Endodermal cell (in vitro differentiated cells): ENCODE measurements at regions not wholly inside any gene's neighbourhood (a gene's known extent, or its start where the extent isn't known, plus 50 kb on each side); places are given as distances from the start of the nearest gene placed in this dataset.

Source experiments
- DNase-seq: peaks from one replicate; pipeline ENCODE4 v3.0.0-alpha.2; 2017
- H3K27ac ChIP-seq: 2 replicates; pipeline ENCODE4 v1.5.1; 2013; ENCODE audit warnings: mild to moderate bottlenecking, low read depth, low read length, moderate library complexity
- H3K27me3 ChIP-seq: 2 replicates; pipeline ENCODE4 v1.6.1; 2013; ENCODE audit warnings: mild to moderate bottlenecking, low read length, moderate library complexity; ENCODE audit not compliant: insufficient read depth, control insufficient read depth, poor library complexity, severe bottlenecking
- H3K36me3 ChIP-seq: 2 replicates; pipeline ENCODE4 v1.7.0; 2013; ENCODE audit warnings: mild to moderate bottlenecking, low read length, moderate library complexity; ENCODE audit not compliant: control insufficient read depth, insufficient read depth
- H3K4me1 ChIP-seq: one replicate; pipeline ENCODE4 v1.7.0; 2013; ENCODE audit warnings: low read length; ENCODE audit not compliant: control insufficient read depth, insufficient read depth
- H3K4me3 ChIP-seq: 2 replicates; pipeline ENCODE4 v1.5.1; 2013; ENCODE audit warnings: mild to moderate bottlenecking, low read length, moderate library complexity
- H3K9ac ChIP-seq: 2 replicates; pipeline ENCODE4 v1.6.1; 2013; ENCODE audit warnings: mild to moderate bottlenecking, low read length, moderate library complexity; ENCODE audit not compliant: poor library complexity, severe bottlenecking; ENCODE audit errors: extremely low read depth
- H3K9me3 ChIP-seq: 2 replicates; pipeline ENCODE4 v1.6.1; 2013; ENCODE audit warnings: mild to moderate bottlenecking, low read length, moderate library complexity; ENCODE audit not compliant: control insufficient read depth
- H3K27ac Mint-ChIP-seq: 2 replicates; pipeline ENCODE4 v1.8.0; 2020; ENCODE audit warnings: mixed read lengths
- H3K27me3 Mint-ChIP-seq: 2 replicates; pipeline ENCODE4 v1.8.0; 2021; ENCODE audit warnings: mild to moderate bottlenecking, mixed read lengths; ENCODE audit not compliant: insufficient read depth
- H3K36me3 Mint-ChIP-seq: 2 replicates; pipeline ENCODE4 v1.8.0; 2020; ENCODE audit warnings: low read depth, mixed read lengths
- H3K4me1 Mint-ChIP-seq: 2 replicates; pipeline ENCODE4 v1.8.0; 2020; ENCODE audit warnings: mixed read lengths
- H3K4me3 Mint-ChIP-seq: 2 replicates; pipeline ENCODE4 v1.8.0; 2020; ENCODE audit warnings: mild to moderate bottlenecking, moderate library complexity, mixed read lengths
- H3K9me3 Mint-ChIP-seq: 2 replicates; pipeline ENCODE4 v1.8.0; 2020; ENCODE audit warnings: mild to moderate bottlenecking, mixed read lengths
- WGBS, 2 experiments: methylation state at CpG; one replicate each; pipeline versions ENCODE4 v1.1.5 to v1.1.7; 2013; ENCODE audit warnings: missing lambda C conversion rate in 2 of 2, mixed read lengths in 1 of 2; ENCODE audit not compliant: insufficient coverage in 1 of 2, insufficient read length in 1 of 2; 5-methylcytosine and 5-hydroxymethylcytosine counted together
- TF ChIP-seq, protein P1 (sequence below): fragments of 200-600 bp; sonication (generic); conservative IDR thresholded peaks from 2 replicates; pipeline ENCODE4 v1.5.0; 2021; ENCODE audit warnings: antibody characterized with exemption, mild to moderate bottlenecking

DNA sequence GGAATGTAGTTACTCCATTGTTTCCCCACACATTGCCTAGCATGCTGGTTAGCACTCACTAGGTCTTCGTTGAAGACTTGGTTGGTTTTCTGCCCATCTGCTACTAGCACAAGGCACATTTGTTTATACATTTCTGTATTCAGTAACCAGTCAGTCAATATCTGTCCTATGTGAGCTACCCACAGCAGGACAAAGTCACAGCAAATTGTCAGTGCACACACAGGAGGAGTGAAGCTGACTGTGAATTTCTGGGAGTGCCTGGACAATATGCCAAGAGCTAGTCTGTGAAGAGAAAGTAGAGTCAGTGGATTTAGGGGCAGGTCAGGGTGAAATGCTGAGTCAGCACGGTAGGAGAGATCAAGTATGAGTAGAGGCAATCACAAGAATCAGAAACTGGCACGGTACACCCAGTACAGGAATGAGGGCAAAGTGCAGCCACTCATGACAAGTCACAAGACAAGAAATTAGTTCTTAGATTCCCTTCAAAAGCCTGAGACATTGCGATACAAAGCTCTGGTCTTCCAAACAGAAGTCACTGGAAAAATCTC is 1049.8 kb upstream of the POU3F4 start:
- H3K9me3 Mint-ChIP-seq: peaks cover 47% of the 10 kb centered on the region
- Histone ChIP-seq H3K4me1 (no peaks in the 10 kb centered on the region), H3K36me3 (no peaks in the 10 kb centered on the region), H3K9me3 (peaks cover 8% of the 10 kb centered on the region), H3K27ac (no peak overlapping the region), H3K4me3 (no peak overlapping the region), H3K27me3 (no peaks in the 10 kb centered on the region), H3K9ac (no peak overlapping the region)
- no peaks in the 10 kb centered on the region for H3K27me3 Mint-ChIP-seq
- H3K4me1 Mint-ChIP-seq: no peaks in the 10 kb centered on the region
- WGBS, 2 experiments: 79% methylated on average over 4 of the region's 4 CpGs; no CpG with 5 or more reads in 1 of the 2 experiments
- no peak for DNase-seq
- no peaks in the 10 kb centered on the region for H3K36me3 Mint-ChIP-seq
- TF ChIP-seq, protein P1, sequence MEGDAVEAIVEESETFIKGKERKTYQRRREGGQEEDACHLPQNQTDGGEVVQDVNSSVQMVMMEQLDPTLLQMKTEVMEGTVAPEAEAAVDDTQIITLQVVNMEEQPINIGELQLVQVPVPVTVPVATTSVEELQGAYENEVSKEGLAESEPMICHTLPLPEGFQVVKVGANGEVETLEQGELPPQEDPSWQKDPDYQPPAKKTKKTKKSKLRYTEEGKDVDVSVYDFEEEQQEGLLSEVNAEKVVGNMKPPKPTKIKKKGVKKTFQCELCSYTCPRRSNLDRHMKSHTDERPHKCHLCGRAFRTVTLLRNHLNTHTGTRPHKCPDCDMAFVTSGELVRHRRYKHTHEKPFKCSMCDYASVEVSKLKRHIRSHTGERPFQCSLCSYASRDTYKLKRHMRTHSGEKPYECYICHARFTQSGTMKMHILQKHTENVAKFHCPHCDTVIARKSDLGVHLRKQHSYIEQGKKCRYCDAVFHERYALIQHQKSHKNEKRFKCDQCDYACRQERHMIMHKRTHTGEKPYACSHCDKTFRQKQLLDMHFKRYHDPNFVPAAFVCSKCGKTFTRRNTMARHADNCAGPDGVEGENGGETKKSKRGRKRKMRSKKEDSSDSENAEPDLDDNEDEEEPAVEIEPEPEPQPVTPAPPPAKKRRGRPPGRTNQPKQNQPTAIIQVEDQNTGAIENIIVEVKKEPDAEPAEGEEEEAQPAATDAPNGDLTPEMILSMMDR: no peak
- no peak overlapping the region for H3K4me3 Mint-ChIP-seq
- no peak overlapping the region for H3K27ac Mint-ChIP-seq

DNA sequence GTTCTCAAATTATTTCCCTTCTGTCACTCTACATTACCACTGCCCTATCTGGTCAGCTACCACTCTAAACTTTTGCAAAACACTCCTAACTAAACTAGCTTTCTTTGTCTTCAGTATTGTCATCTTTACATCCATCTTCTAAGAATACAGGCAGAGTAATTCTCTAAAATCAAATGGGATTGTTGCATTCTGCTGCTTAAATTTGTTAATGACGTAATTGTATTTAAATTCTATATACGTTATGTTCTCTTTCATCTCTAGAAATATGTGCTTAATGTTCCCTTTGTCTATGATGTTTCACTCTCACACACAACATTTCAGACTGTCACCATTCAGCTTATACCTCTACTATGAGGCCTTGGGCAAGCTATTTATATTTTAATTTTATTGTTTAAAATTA is 1041.1 kb upstream of the POU3F4 start:
- Mint-ChIP-seq H3K27ac (no peak overlapping the region), H3K36me3 (no peaks in the 10 kb centered on the region), H3K4me3 (no peak overlapping the region), H3K4me1 (no peaks in the 10 kb centered on the region), H3K27me3 (no peaks in the 10 kb centered on the region), H3K9me3 (peaks cover 48% of the 10 kb centered on the region)
- Histone ChIP-seq H3K27me3 (no peaks in the 10 kb centered on the region), H3K36me3 (no peaks in the 10 kb centered on the region), H3K9ac (no peak overlapping the region), H3K27ac (no peak overlapping the region), H3K4me3 (no peak overlapping the region), H3K9me3 (peaks cover 8% of the 10 kb centered on the region), H3K4me1 (no peaks in the 10 kb centered on the region)
- no peak for DNase-seq
- TF ChIP-seq, protein P1: no peak
- WGBS, 2 experiments: no CpG with 5 or more reads among the region's 2 CpGs
